Vagina (tissue), 2 donors: ENCODE measurements at regions not wholly inside any gene's neighbourhood (a gene's known extent, or its start where the extent isn't known, plus 50 kb on each side); places are given as distances from the start of the nearest gene placed in this dataset.

Experiments used
- DNase-seq, 2 donors: peaks; one replicate each; pipeline ENCODE4 v3.0.0-alpha.2; 2017; ENCODE audit errors: extremely low spot score in 2 of 2
- H3K27ac ChIP-seq: fragments of 200-600 bp; sonication (generic); one replicate; pipeline ENCODE4 v1.5.1; 2019
- H3K27me3 ChIP-seq: fragments of 200-600 bp; sonication (generic); one replicate; pipeline ENCODE4 v1.5.1; 2019
- H3K36me3 ChIP-seq, 2 donors: fragments of 200-600 bp; sonication (generic); one replicate each; pipeline ENCODE4 v1.5.1; 2017 to 2019
- H3K4me1 ChIP-seq: fragments of 200-600 bp; sonication (generic); one replicate; pipeline ENCODE4 v1.5.1; 2019
- H3K4me3 ChIP-seq, 2 donors: fragments of 200-600 bp; sonication (generic); 1 replicate in 1 of 2; 2 replicates in 1 of 2; pipeline ENCODE4 v1.5.1; 2016 to 2019
- H3K9me3 ChIP-seq: fragments of 200-600 bp; sonication (generic); one replicate; pipeline ENCODE4 v1.5.1; 2019
- POLR2A ChIP-seq, 2 donors: fragments of 450-650 bp; IDR thresholded peaks; one replicate each; pipeline ENCODE4 v1.6.1; 2017; ENCODE audit warnings: antibody characterized with exemption in 2 of 2, mild to moderate bottlenecking in 2 of 2, moderate library complexity in 2 of 2
- POLR2AphosphoS5 ChIP-seq, 2 donors: sonication (generic); formaldehyde crosslinking; IDR thresholded peaks; one replicate each; pipeline ENCODE4 v1.9.0; 2017; ENCODE audit warnings: antibody characterized with exemption in 2 of 2, mild to moderate bottlenecking in 2 of 2, low read depth in 1 of 2; ENCODE audit not compliant: insufficient read depth in 1 of 2
- intact Hi-C: fragments of 100-400 bp; cut with DNase I; formaldehyde crosslinking; loops from one replicate; pipeline ENCODE4 v1.15.1; 2023
- TF ChIP-seq, protein P1 (sequence below), 3 experiments: fragments of 450-650 bp in 2 of 3; fragments of 200-600 bp in 1 of 3; sonication (generic) in 1 of 3; IDR thresholded peaks; one replicate each; pipeline ENCODE4 v1.5.1; 2017 to 2019; ENCODE audit warnings: antibody characterized with exemption in 3 of 3, mild to moderate bottlenecking in 2 of 3, moderate library complexity in 2 of 3

DNA sequence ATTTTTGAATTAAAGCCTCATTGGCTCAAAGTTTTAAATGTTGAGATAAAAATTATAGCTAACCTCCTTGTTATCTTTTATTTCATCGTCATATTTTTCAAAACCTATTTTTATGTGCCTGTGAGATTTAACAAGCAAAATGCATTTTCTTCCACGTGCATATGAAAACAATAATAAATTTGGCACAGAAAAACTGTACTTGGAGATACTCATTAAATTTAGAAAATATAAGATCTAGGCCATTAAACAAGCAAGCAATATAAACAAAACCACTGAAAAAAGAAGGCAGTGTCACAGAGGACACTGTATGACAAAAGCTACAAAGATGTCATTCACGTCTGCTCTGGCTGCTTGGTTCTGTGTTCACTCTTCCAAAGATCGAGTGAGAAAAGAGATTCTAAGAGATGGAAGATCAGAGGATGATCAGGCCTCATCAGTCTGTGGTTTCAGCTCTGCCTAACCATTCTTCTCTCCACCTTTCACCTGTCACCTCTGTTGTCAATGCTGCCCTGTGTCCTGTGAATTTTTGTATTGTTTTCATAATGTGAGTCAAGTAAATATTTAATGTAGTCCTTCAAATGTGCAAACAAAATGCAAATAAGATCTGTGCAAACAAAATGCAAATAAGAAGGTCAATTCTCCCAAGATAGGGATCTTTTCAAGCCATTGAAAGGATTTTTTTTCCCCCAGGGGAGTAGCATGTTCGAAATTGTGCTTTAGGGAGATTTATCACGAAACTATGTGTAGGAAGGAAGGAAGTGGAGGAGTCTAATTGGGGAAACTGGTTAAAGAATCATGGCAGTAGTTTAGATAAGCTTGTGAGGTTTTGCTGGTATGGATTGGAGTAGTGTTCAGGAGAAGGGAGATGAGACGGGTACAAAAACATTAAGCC is 138.7 kb upstream of the RBMS1 start:
- no peak for DNase-seq
- Histone ChIP-seq H3K36me3 (no peaks in the 10 kb centered on the region), H3K4me1 (peaks cover 17% of the 10 kb centered on the region), H3K4me3 (no peak overlapping the region), H3K27ac (no peak overlapping the region), H3K27me3 (no peaks in the 10 kb centered on the region), H3K9me3 (no peaks in the 10 kb centered on the region)
- TF ChIP-seq, protein P1, sequence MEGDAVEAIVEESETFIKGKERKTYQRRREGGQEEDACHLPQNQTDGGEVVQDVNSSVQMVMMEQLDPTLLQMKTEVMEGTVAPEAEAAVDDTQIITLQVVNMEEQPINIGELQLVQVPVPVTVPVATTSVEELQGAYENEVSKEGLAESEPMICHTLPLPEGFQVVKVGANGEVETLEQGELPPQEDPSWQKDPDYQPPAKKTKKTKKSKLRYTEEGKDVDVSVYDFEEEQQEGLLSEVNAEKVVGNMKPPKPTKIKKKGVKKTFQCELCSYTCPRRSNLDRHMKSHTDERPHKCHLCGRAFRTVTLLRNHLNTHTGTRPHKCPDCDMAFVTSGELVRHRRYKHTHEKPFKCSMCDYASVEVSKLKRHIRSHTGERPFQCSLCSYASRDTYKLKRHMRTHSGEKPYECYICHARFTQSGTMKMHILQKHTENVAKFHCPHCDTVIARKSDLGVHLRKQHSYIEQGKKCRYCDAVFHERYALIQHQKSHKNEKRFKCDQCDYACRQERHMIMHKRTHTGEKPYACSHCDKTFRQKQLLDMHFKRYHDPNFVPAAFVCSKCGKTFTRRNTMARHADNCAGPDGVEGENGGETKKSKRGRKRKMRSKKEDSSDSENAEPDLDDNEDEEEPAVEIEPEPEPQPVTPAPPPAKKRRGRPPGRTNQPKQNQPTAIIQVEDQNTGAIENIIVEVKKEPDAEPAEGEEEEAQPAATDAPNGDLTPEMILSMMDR (IDR thresholded peaks at IDR 0.05): no peak
- no peak for TF ChIP-seq POLR2AphosphoS5 (IDR thresholded peaks at IDR 0.05; ENCODE audit: insufficient read depth in 1 of 2, low read depth in 1 of 2)
- no peak for TF ChIP-seq POLR2A (IDR thresholded peaks at IDR 0.05)
- intact Hi-C loops: no loop called here

DNA sequence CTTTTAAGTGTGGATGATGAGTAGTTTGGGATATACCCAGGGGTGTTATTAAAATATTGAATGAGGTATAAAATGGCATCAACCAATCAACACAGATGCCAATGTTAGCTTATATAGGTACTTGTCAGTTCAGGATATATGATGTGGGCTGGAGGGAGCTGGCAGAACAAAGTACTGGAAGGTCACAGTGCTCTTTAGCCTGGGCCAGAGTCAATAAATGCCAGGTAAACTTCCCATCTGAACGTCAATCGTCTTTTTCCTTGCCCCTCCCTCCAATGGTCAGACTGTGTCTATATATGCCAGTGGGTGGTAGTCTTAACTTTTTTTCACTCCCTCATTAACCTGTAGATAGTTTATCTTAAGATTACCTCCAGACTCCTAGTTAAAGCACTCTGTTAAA is 140.8 kb upstream of the RBMS1 start:
- Histone ChIP-seq H3K4me1 (peaks cover 17% of the 10 kb centered on the region), H3K9me3 (peaks cover 1% of the 10 kb centered on the region), H3K36me3 (no peaks in the 10 kb centered on the region), H3K4me3 (no peak overlapping the region), H3K27me3 (no peaks in the 10 kb centered on the region), H3K27ac (no peak overlapping the region)
- TF ChIP-seq POLR2AphosphoS5 (IDR thresholded peaks at IDR 0.05; ENCODE audit: insufficient read depth in 1 of 2, low read depth in 1 of 2) (no peak), POLR2A (IDR thresholded peaks at IDR 0.05) (no peak)
- TF ChIP-seq, protein P1 (IDR thresholded peaks at IDR 0.05): no peak
- intact Hi-C loops: no loop called here
- DNase-seq: no peak

DNA sequence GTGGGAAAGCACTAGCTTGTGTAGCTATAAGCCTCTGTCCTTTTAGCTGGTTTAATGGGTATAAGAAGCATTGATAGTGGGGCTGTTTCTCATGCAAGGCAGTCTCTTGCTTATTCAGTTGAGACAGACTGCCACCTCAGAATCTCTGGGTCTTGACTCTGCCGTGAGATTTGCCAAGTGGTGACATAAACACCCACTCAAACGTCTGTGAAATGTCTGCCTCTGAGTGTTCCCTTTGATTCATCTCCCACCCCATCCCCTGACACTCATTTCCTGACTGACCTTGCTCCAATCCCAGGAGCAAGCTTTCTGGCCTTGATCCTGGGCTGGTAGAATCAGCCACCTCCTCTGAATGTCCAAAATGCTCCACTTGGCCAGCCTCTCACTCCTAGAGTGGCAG is 141.9 kb upstream of the RBMS1 start:
- H3K36me3 ChIP-seq: no peaks in the 10 kb centered on the region
- intact Hi-C loops: no loop called here
- peaks cover 17% of the 10 kb centered on the region for H3K4me1 ChIP-seq
- no peak overlapping the region for H3K27ac ChIP-seq
- no peak for DNase-seq
- H3K27me3 ChIP-seq: no peaks in the 10 kb centered on the region
- no peak for TF ChIP-seq POLR2AphosphoS5 (IDR thresholded peaks at IDR 0.05; ENCODE audit: insufficient read depth in 1 of 2, low read depth in 1 of 2)
- TF ChIP-seq, protein P1 (IDR thresholded peaks at IDR 0.05): no peak
- TF ChIP-seq POLR2A (IDR thresholded peaks at IDR 0.05): no peak
- peaks cover 6% of the 10 kb centered on the region for H3K9me3 ChIP-seq
- no peak overlapping the region for H3K4me3 ChIP-seq

DNA sequence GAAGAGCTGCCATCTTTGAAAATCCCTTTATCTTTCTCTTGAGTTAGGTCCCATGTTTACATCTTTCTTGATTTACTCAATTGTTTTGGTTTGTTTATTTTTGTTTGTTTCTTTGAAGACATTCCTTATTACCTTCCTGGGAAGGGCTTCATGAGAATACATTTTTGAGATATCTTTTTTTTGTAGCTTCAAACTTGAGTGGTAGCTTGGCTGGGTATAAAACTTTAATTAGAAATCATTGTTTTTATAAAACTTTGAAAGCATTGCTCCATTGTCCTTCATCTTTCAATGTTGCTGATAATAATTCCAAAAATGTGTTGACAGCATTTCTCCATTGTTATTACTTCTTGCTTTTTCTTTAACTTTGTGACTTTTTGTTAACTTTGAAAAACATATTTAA is 145.9 kb upstream of the RBMS1 start:
- H3K27ac ChIP-seq: no peak overlapping the region
- no peaks in the 10 kb centered on the region for H3K27me3 ChIP-seq
- no peak for DNase-seq
- H3K4me3 ChIP-seq: no peak overlapping the region
- intact Hi-C loops: no loop called here
- H3K9me3 ChIP-seq: peaks cover 6% of the 10 kb centered on the region
- H3K4me1 ChIP-seq: peaks cover 9% of the 10 kb centered on the region
- TF ChIP-seq, protein P1 (IDR thresholded peaks at IDR 0.05): no peak
- TF ChIP-seq POLR2A (IDR thresholded peaks at IDR 0.05) (no peak), POLR2AphosphoS5 (IDR thresholded peaks at IDR 0.05; ENCODE audit: insufficient read depth in 1 of 2, low read depth in 1 of 2) (no peak)
- no peaks in the 10 kb centered on the region for H3K36me3 ChIP-seq
